ENCODE measurements at regions not wholly inside any gene's neighbourhood (a gene's known extent, or its start where the extent isn't known, plus 50 kb on each side); places are given as distances from the start of the nearest gene placed in this dataset.

GRCh38 chr7:46206476-46207060 lies 285.5 kb upstream of the IGFBP3 start:
- TF ChIP-seq POLR2A (IDR thresholded peaks at IDR 0.05; ENCODE audit: extremely low read depth, insufficient read length) (no peak), CTCF (IDR thresholded peaks at IDR 0.05; ENCODE audit: low read depth, low read length) (no peak), MYC (IDR thresholded peaks at IDR 0.05; ENCODE audit: low read depth, low read length) (no peak), MAX (IDR thresholded peaks at IDR 0.05; ENCODE audit: low read depth, low read length) (no peak)
